Sigmoid colon (tissue), 6 donors: ENCODE measurements at regions not wholly inside any gene's neighbourhood (a gene's known extent, or its start where the extent isn't known, plus 50 kb on each side); places are given as distances from the start of the nearest gene placed in this dataset.
"Not testable (repeated sequence)": the region's sequence is repeated elsewhere in the genome, so short reads cannot be mapped to it uniquely, and the experiment has no call there.

Experiments
- DNase-seq: peaks from one replicate; pipeline ENCODE4 v3.0.0-alpha.2; 2019
- H3K27ac ChIP-seq, 4 donors: fragments of 200-600 bp; sonication (generic); one replicate each; pipeline ENCODE4 v1.5.1; 2016 to 2019; ENCODE audit warnings: mild to moderate bottlenecking in 1 of 4
- H3K27me3 ChIP-seq, 3 donors: fragments of 200-600 bp; sonication (generic); one replicate each; pipeline ENCODE4 v1.5.1; 2019; ENCODE audit warnings: mild to moderate bottlenecking in 1 of 3
- H3K36me3 ChIP-seq, 4 donors: fragments of 200-600 bp; sonication (generic); one replicate each; pipeline ENCODE4 v1.5.1; 2016 to 2019
- H3K4me1 ChIP-seq, 4 donors: fragments of 200-600 bp; sonication (generic); one replicate each; pipeline ENCODE4 v1.5.1; 2017 to 2019
- H3K4me3 ChIP-seq, 4 donors: fragments of 200-600 bp; sonication (generic); one replicate each; pipeline ENCODE4 v1.5.1; 2017 to 2019; ENCODE audit warnings: mild to moderate bottlenecking in 2 of 4, moderate library complexity in 1 of 4
- H3K9me3 ChIP-seq, 4 donors: fragments of 200-600 bp in 3 of 4; sonication (generic) in 3 of 4; one replicate each; pipeline versions ENCODE4 v1.5.1 to v1.6.1; 2013 to 2019
- EP300 ChIP-seq, 4 donors: sonication (generic); formaldehyde crosslinking; IDR thresholded peaks; one replicate each; pipeline ENCODE4 v1.6.1; 2017; ENCODE audit warnings: antibody characterized with exemption in 4 of 4
- POLR2A ChIP-seq, 2 donors: fragments of 450-650 bp; IDR thresholded peaks; one replicate each; pipeline ENCODE4 v1.6.1; 2016; ENCODE audit warnings: antibody characterized with exemption in 2 of 2, mild to moderate bottlenecking in 2 of 2, moderate library complexity in 2 of 2
- POLR2AphosphoS5 ChIP-seq, 4 donors: sonication (generic); formaldehyde crosslinking; IDR thresholded peaks; one replicate each; pipeline ENCODE4 v1.6.1; 2017; ENCODE audit warnings: antibody characterized with exemption in 4 of 4
- WGBS, 2 donors: extraction: QIAGEN DNeasy Blood & Tissue Kit; methylation state at CpG; one replicate each; pipeline ENCODE4 v1.1.7; 2013; 5-methylcytosine and 5-hydroxymethylcytosine counted together
- intact Hi-C: fragments of 100-400 bp; cut with DNase I; formaldehyde crosslinking; loops from one replicate; pipeline ENCODE4 v1.15.1; 2023
- TF ChIP-seq, protein P1 (sequence below), 4 experiments: fragments of 450-650 bp in 3 of 4; fragments of 200-600 bp in 1 of 4; IDR thresholded peaks; one replicate each; pipeline ENCODE4 v1.5.1; 2016 to 2019; ENCODE audit warnings: antibody characterized with exemption in 4 of 4, mild to moderate bottlenecking in 3 of 4, moderate library complexity in 2 of 4
- donor health status: healthy with polysubstance abuse.
- donor health status: healthy.

DNA sequence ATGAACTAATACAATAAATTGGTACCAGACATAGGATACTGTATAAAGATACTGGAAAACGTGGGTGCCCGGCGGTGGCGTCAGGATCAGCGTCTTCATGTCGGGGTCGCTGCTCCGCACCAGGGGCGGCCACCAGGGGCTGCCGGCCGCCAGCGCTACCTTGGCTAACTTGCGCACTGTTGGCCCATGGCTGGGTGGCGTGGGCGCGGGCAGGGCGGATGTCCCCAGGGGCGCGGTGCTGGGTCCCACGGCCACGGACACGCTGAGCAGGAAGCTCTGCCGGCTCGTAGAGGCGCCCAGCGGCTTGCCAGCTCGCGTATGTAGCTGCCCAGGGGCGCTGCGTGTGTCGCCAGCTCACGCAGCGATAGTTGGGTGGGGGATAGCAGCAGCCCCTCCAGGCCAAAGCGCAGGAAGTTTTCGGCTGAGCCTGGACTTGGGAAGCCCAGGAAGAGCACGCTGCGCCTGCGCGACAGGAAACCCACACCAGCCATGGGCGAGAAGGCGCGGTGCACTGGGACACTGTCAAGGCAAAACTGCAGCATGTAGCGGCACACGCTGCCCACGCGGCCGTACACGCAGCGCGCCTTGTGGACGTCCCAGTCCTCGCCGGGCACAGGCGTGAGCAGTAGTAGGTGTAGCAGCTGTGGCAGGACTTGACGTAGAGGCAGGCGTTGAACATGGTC, 299.9 kb downstream of the CCDC74A start:
- DNase-seq, result no peak
- no peak overlapping the region for H3K4me3 ChIP-seq

DNA sequence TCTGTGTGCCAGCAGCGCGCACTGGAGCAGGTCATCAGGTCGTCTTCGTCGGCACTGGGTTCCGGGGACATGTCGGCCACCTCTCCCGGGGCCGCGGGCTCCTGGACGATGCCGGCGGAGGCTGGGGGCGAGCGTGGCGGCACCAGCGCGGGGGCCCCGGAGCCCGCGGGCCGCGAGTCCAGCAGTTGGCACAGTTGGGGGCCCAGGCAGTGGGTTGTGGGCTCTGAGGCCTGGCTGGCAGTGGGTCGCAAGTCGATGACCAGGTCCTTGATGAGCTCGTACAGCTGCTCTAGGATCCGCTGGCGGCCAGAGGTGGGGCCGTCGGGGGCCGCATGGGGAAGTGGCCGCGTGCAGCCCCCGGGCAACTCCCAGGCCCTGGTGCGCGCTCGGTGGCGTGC, 300.5 kb downstream of the CCDC74A start:
- intact Hi-C loops, result no loop called here
- H3K4me3 ChIP-seq, result no peak overlapping the region

More for the DNA sequence above, 299.9 kb downstream of the CCDC74A start:
- TF ChIP-seq POLR2A (IDR thresholded peaks at IDR 0.05), result no peak
- TF ChIP-seq POLR2AphosphoS5 (IDR thresholded peaks at IDR 0.05), result no peak
- no peak for TF ChIP-seq EP300 (IDR thresholded peaks at IDR 0.05)
- TF ChIP-seq, protein P1, sequence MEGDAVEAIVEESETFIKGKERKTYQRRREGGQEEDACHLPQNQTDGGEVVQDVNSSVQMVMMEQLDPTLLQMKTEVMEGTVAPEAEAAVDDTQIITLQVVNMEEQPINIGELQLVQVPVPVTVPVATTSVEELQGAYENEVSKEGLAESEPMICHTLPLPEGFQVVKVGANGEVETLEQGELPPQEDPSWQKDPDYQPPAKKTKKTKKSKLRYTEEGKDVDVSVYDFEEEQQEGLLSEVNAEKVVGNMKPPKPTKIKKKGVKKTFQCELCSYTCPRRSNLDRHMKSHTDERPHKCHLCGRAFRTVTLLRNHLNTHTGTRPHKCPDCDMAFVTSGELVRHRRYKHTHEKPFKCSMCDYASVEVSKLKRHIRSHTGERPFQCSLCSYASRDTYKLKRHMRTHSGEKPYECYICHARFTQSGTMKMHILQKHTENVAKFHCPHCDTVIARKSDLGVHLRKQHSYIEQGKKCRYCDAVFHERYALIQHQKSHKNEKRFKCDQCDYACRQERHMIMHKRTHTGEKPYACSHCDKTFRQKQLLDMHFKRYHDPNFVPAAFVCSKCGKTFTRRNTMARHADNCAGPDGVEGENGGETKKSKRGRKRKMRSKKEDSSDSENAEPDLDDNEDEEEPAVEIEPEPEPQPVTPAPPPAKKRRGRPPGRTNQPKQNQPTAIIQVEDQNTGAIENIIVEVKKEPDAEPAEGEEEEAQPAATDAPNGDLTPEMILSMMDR (IDR thresholded peaks at IDR 0.05), result no peak
- H3K27me3 ChIP-seq, result peaks cover 0 to 8% (median 5%) of the 10 kb centered on the region in 3 donors
- H3K9me3 ChIP-seq, result no peaks in the 10 kb centered on the region
- H3K36me3 ChIP-seq, result no peaks in the 10 kb centered on the region
- no peak overlapping the region for H3K27ac ChIP-seq
- intact Hi-C loops, result no loop called here
- no peaks in the 10 kb centered on the region for H3K4me1 ChIP-seq
- WGBS, 2 donors, result 93 to 97% methylated on average over 56 of the region's 56 CpGs

DNA sequence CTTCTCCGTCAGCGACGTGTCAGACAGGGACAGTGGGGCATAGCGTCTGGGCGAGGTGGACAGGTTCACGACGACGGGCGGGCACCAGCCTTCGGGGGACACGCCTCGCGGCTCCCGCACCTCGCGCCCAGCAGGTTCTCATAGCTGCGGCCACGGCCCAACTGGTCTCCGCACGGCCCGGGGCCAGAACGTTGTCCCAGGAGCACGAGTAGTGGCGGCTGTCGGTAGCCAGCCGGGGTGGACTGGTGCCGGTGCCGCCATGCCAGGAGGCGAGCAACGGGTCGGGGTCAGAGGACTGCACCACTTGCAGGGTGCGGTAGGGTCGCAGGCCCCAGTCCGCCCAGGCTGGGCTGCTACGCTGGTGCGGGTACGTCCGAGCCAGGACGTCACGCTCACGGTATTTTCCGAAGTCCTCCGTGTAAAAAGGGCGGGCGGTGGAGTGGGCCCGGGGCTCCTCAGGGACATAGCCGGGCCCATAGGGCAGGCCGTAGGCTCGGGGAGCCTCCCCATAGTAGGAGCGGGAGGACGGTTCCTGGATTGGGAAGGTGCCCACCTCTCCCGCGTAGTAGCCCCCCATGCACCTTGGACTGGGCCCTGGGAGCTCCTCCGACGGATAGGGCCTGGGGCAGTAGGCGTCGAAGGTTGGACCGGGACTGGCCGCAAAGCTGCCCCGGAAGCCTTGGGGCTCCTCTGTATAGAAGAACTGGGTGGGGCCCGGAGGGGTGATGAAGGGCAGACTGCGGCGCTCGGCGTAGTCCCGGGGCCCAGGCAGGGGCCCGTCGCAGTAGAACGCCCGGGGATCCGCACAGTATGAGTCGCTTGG, 301.2 kb downstream of the CCDC74A start:
- H3K36me3 ChIP-seq, H3K4me3 ChIP-seq, DNase-seq, H3K4me1 ChIP-seq, intact Hi-C loops, H3K9me3 ChIP-seq, H3K27ac ChIP-seq, H3K27me3 ChIP-seq: not testable (repeated sequence)
- 92 to 94% methylated on average over 72 of the region's 72 CpGs for WGBS, 2 donors

More for the DNA sequence above, 300.5 kb downstream of the CCDC74A start:
- H3K27me3 ChIP-seq, result peaks cover 0 to 8% (median 5%) of the 10 kb centered on the region in 3 donors
- DNase-seq, result no peak
- H3K36me3 ChIP-seq, result no peaks in the 10 kb centered on the region
- 92 to 95% methylated on average over 38 of the region's 38 CpGs for WGBS, 2 donors
- H3K4me1 ChIP-seq, result no peaks in the 10 kb centered on the region
- TF ChIP-seq EP300 (IDR thresholded peaks at IDR 0.05) (no peak), POLR2A (IDR thresholded peaks at IDR 0.05) (no peak), POLR2AphosphoS5 (IDR thresholded peaks at IDR 0.05) (no peak)
- TF ChIP-seq, protein P1 (IDR thresholded peaks at IDR 0.05), result no peak
- no peak overlapping the region for H3K27ac ChIP-seq
- H3K9me3 ChIP-seq, result no peaks in the 10 kb centered on the region

DNA sequence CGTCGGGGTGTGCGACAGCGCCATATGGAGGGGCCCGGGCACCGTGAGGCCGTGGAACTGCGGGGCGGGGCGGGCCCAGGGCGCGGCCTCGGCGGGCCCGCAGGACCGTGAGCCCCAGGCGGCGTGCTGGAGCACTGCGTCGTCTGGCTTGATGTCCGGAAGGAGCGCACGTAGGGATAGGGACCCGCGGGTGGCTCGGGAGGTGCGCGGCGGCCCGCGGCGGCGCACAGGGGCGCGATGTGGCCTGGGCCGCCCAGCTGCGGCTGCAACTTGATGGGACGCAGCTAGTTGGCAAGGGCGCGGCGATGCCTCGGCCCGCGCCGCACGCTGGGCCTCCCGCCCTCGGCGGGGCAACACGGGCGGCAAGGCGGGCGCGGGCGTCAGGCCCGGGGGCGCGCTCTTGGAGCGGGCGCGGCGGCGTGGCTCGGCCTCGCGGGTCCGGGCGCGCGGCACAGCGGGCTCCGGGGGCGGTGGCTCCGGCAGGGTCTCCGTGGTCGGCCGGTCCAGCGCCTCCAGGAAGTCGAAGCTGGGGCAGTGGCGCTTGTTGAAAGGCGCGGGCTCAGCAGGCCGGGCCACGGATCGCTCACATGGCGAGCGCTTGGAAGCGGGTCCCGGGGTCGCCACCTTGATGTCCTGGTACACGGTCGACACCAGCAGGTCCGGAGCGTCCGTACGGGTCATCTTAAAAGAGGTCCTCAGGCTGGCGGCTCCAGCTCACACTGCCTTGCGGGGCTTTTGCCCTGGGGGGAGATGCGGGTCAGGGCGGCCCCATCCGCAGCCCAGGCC, 302.0 kb downstream of the CCDC74A start:
- H3K4me3 ChIP-seq, H3K9me3 ChIP-seq, DNase-seq, H3K27ac ChIP-seq, H3K4me1 ChIP-seq, H3K27me3 ChIP-seq, intact Hi-C loops, H3K36me3 ChIP-seq: not testable (repeated sequence)
- 31 to 37% methylated on average over 101 of the region's 101 CpGs for WGBS, 2 donors

DNA sequence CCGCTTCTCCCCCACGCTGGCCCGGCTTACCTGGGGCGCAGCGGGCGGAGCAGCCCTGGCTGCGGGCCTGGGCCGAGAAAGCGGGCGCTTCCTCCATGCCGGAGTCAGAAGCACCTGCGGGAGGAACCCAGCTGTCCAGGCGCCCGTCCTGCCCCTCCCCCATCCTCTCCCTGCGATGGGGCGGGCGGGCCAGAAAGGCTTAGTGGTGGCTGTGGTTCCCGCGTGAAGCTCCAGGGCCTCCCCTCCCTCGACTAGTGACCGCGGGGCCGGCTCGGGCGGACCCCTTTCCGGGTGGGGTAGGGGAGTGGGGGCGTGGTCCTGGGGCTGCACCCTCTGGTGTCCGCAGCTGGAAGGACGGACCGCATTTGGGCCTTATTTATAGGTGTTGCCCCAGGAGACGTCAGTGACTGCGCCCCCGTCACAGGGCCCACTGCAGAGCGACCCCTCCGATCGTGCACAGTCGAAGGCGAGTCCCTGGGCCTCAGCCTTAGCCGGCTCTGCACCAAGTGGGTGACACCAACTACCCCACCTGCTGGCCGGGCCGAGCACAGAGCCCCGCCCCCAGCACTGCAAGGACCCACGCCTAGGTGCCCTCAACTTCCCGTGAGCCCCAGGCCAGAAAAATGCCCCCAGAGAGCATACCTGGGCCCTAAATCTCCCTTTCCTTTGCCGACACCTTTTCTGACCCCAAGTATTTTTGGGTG, 302.7 kb downstream of the CCDC74A start:
- DNase-seq, H3K9me3 ChIP-seq, H3K4me1 ChIP-seq, H3K36me3 ChIP-seq, H3K27me3 ChIP-seq, H3K4me3 ChIP-seq, H3K27ac ChIP-seq, intact Hi-C loops: not testable (repeated sequence)
- WGBS, 2 donors, result 48 to 60% methylated on average over 44 to 45 of the region's 45 CpGs

DNA sequence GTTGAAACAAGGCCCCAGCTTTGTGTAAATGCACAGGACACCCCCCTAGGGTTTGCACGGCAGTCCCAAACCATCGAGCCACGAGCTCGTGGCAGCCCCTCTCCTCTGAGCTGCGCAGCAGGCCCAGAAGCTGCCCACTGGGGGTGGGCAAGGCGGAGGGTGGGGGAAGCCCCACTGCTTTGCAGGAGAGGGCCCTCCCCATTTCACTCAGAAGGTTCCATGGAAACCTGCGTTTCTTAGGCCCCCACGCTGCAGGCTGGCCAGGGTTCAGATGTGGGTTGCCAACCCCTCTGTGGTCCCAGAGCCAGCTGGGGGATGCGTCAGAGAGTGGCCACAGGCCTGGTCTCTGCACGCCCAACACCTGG, 303.2 kb downstream of the CCDC74A start:
- H3K4me1 ChIP-seq, H3K27me3 ChIP-seq, H3K9me3 ChIP-seq, intact Hi-C loops, H3K27ac ChIP-seq, H3K4me3 ChIP-seq, H3K36me3 ChIP-seq, DNase-seq: not testable (repeated sequence)
- WGBS, 2 donors, result 87 to 91% methylated on average over 10 of the region's 10 CpGs

DNA sequence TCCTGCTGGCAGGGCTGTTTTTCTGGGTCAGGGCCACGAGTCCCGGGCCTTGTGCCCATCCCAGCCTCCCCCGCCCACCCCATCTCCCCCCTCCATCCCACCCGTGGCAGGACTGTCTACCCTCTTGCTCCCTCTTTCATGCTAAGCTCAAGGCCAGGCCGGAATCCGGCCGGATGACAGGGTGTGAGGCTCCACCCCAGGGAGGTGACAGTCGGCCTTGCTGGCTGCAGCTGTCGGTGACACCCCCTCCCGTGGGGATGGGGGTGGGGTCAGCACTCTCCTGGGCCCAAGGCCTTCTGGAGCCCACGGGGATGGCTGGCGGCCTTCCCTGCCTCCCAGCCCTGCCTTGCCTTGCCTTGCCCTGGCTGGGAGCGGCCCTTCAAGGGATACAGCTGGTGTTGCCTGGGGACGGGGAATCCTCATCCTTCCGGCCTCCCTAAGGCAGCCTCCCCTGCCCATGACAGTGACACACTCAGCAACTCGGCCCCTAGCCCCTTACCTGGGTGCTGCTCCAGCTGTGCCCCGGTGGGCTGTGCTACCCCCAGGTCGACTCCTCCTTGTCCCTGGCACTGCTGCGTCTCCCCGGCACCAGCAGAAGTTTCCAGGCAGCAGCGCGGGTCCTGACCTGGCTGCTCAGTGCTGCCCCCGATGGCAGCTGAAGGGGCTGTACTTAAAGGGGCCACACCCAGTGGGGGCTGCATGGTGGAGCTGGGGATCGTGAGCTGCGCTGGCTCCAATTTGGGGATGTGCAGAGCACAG, 303.9 kb downstream of the CCDC74A start:
- DNase-seq, H3K36me3 ChIP-seq, H3K27me3 ChIP-seq, H3K9me3 ChIP-seq, H3K4me3 ChIP-seq, intact Hi-C loops, H3K27ac ChIP-seq, H3K4me1 ChIP-seq: not testable (repeated sequence)
- 30 to 57% methylated on average over 25 of the region's 25 CpGs for WGBS, 2 donors

DNA sequence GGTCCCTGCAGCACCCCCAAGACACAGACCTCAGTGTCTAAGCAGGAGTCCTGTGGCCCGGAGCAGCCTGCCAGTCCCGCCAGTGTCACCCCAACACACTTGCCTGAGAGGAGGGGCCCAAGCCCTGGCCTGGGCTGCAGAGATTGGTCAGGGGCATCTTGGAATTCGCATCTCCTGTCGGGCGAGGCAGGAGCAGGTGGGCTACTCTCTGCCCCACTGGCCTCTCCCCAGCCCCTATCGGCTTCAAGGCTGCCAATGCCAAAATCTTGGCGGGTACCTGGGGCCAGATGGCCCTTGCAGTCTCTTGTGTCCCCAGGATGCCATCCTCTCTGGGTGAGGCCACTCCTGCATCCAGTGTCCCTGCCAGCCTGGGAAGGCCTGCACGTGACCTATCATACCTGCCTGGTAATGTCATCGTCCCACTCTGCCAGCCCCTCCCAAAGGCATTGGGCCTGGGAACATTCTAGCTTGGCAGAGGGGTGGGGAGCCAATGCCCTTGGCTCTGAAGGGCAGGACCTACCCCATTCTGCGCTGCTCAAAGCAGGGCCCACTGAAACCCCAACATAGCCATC, 304.6 kb downstream of the CCDC74A start:
- H3K4me1 ChIP-seq, DNase-seq, H3K36me3 ChIP-seq, H3K9me3 ChIP-seq, H3K27me3 ChIP-seq, H3K27ac ChIP-seq, intact Hi-C loops, H3K4me3 ChIP-seq: not testable (repeated sequence)
- WGBS, 2 donors, result 86 to 90% methylated on average over 10 of the region's 10 CpGs

DNA sequence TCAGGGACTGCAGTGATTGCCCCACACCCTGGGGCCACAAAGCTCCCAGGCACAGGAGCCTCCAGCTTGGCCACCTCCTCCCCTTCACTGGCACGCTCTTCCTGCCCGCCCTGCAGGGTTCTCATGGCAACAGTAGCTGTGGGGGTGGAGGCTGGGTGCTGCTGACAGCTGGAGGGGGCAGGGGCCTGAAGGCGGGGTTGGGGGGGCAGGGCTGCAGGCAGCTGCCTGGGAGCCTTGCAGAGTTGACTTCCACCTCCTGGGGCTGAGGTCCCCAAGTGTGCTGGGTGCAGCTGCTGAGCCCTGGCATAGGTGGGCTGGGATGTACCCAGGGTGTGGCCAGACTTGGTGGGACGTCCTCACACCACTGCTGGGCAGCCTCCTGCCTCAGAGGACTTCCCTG, 305.2 kb downstream of the CCDC74A start:
- H3K9me3 ChIP-seq, H3K27me3 ChIP-seq, H3K4me1 ChIP-seq, H3K4me3 ChIP-seq, H3K27ac ChIP-seq, H3K36me3 ChIP-seq, DNase-seq, intact Hi-C loops: not testable (repeated sequence)
- WGBS, 2 donors, result 28 to 44% methylated on average over 4 of the region's 4 CpGs
